Natural killer cell (primary cell): ENCODE measurements at regions not wholly inside any gene's neighbourhood (a gene's known extent, or its start where the extent isn't known, plus 50 kb on each side); places are given as distances from the start of the nearest gene placed in this dataset.

Experiments used
- ATAC-seq, 3 donors: fragments of 150-1000 bp in 2 of 3; fragments of 200-7000 bp in 1 of 3; cut with Tn5 transposase; 1 replicate in 1 of 3; 2 replicates in 2 of 3; pipeline ENCODE4 v1.10.0; 2021; ENCODE audit warnings: mild to moderate bottlenecking in 2 of 3, moderate library complexity in 2 of 3
- DNase-seq, 2 donors: peaks; one replicate each; pipeline versions ENCODE4 v3.0.0 to v3.0.0-alpha.2; 2013 to 2021; ENCODE audit warnings: mixed read lengths in 1 of 2
- H3K27ac ChIP-seq: one replicate; pipeline ENCODE4 v1.5.1; 2013; ENCODE audit warnings: mild to moderate bottlenecking, low read length
- H3K27me3 ChIP-seq: one replicate; pipeline ENCODE4 v1.6.1; 2013; ENCODE audit warnings: low read length; ENCODE audit not compliant: control insufficient read depth, insufficient read depth
- H3K36me3 ChIP-seq: one replicate; pipeline ENCODE4 v1.6.1; 2013; ENCODE audit warnings: low read length; ENCODE audit not compliant: control insufficient read depth, insufficient read depth
- H3K4me1 ChIP-seq: one replicate; pipeline ENCODE4 v1.6.1; 2013; ENCODE audit warnings: low read length; ENCODE audit not compliant: control insufficient read depth, insufficient read depth
- H3K4me3 ChIP-seq: one replicate; pipeline ENCODE4 v1.5.1; 2013; ENCODE audit warnings: low read length
- H3K9me3 ChIP-seq: one replicate; pipeline ENCODE4 v1.6.1; 2013; ENCODE audit warnings: low read length; ENCODE audit not compliant: control insufficient read depth, insufficient read depth
- H3K27ac Mint-ChIP-seq, 2 donors: one replicate each; pipeline ENCODE4 v1.8.0; 2022; ENCODE audit warnings: mild to moderate bottlenecking in 2 of 2, mixed read lengths in 2 of 2, moderate library complexity in 1 of 2
- H3K27me3 Mint-ChIP-seq, 2 donors: one replicate each; pipeline ENCODE4 v1.8.0; 2022; ENCODE audit warnings: low read depth in 2 of 2, mixed read lengths in 2 of 2
- H3K36me3 Mint-ChIP-seq: one replicate; pipeline ENCODE4 v1.8.0; 2022; ENCODE audit warnings: mixed read lengths
- H3K4me1 Mint-ChIP-seq, 2 donors: one replicate each; pipeline ENCODE4 v1.8.0; 2022; ENCODE audit warnings: mixed read lengths in 2 of 2
- H3K4me3 Mint-ChIP-seq: one replicate; pipeline ENCODE4 v1.8.0; 2022; ENCODE audit warnings: mild to moderate bottlenecking, moderate library complexity, mixed read lengths
- H3K9me3 Mint-ChIP-seq, 2 donors: one replicate each; pipeline ENCODE4 v1.8.0; 2022; ENCODE audit warnings: mixed read lengths in 2 of 2
- WGBS: methylation state at CpG from one replicate; pipeline ENCODE4 v1.1.7; 2013; ENCODE audit warnings: missing lambda C conversion rate; ENCODE audit not compliant: insufficient coverage; 5-methylcytosine and 5-hydroxymethylcytosine counted together
- intact Hi-C: fragments of 100-400 bp; cut with micrococcal nuclease; formaldehyde crosslinking; loops from one replicate; pipeline ENCODE4 v1.14.2; 2022
- TF ChIP-seq, protein P1 (sequence below): fragments of 200-600 bp; IDR thresholded peaks from one replicate; pipeline ENCODE4 v1.8.0; 2022; ENCODE audit warnings: antibody characterized with exemption

DNA sequence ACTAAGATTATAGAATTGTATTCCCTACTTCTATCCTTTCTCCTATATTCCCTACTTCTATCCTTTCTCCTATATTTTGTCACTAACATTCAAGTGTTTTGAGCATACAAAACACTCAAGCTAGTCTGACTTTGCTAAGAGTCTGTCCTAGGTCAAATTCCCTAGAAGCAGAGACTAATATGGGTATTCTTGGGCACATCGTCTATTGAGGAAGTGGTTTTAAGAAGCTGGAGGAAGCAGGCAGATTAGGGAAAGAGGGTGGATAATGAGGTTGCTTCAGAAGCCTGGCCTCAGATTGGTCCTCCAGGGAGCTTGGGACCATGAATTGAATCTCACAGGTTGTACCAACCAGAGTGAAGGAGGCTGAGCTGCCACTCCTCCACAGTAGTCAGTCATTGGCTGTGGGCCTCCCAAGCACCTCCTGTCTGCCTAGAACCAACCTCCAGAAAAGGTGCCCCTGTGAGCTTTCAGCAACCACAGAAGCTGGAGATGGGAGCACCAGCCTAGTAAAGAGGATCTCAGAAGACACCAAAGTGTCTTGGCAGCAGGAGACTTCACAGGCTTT is 295.9 kb upstream of the PHF14 start:
- Mint-ChIP-seq H3K4me1 (no peaks in the 10 kb centered on the region), H3K36me3 (no peaks in the 10 kb centered on the region), H3K27me3 (no peaks in the 10 kb centered on the region), H3K27ac (no peak overlapping the region), H3K9me3 (no peaks in the 10 kb centered on the region), H3K4me3 (no peak overlapping the region)
- 29% methylated on average over 1 of the region's 1 CpG for WGBS
- no peaks in the 10 kb centered on the region for H3K4me1 ChIP-seq
- H3K27ac ChIP-seq, result no peak overlapping the region
- no peak for DNase-seq
- no peaks in the 10 kb centered on the region for H3K27me3 ChIP-seq
- no peak for ATAC-seq
- no peaks in the 10 kb centered on the region for H3K9me3 ChIP-seq
- H3K4me3 ChIP-seq, result no peak overlapping the region
- TF ChIP-seq, protein P1, sequence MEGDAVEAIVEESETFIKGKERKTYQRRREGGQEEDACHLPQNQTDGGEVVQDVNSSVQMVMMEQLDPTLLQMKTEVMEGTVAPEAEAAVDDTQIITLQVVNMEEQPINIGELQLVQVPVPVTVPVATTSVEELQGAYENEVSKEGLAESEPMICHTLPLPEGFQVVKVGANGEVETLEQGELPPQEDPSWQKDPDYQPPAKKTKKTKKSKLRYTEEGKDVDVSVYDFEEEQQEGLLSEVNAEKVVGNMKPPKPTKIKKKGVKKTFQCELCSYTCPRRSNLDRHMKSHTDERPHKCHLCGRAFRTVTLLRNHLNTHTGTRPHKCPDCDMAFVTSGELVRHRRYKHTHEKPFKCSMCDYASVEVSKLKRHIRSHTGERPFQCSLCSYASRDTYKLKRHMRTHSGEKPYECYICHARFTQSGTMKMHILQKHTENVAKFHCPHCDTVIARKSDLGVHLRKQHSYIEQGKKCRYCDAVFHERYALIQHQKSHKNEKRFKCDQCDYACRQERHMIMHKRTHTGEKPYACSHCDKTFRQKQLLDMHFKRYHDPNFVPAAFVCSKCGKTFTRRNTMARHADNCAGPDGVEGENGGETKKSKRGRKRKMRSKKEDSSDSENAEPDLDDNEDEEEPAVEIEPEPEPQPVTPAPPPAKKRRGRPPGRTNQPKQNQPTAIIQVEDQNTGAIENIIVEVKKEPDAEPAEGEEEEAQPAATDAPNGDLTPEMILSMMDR, result no peak
- intact Hi-C loops, result no loop called here
- H3K36me3 ChIP-seq, result no peaks in the 10 kb centered on the region

DNA sequence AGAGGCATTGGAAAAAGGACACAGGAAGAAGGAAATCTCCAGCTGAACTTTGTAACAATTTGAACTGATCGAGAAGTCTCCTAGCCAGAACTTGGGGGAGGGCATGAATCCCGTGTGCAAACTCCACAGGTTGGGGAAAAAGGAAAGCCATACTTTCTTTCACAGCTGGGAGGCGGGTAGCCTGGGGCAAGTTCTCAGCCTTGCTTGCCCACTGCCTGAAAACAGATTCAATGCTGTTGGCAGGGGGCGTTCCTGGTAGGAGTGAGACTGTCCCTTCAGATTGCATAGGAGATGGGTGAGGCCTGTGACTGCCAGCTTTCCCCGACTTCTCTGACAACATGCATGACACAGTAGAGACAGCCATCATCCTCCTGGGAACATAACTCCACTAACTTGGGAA is 289.1 kb upstream of the PHF14 start:
- intact Hi-C loops, result no loop called here
- H3K4me1 ChIP-seq, result no peaks in the 10 kb centered on the region
- no peaks in the 10 kb centered on the region for H3K36me3 ChIP-seq
- Mint-ChIP-seq H3K36me3 (no peaks in the 10 kb centered on the region), H3K4me1 (no peaks in the 10 kb centered on the region), H3K27ac (no peak overlapping the region), H3K4me3 (no peak overlapping the region), H3K9me3 (peaks cover 1 to 6% of the 10 kb centered on the region in 2 donors), H3K27me3 (peaks cover 7 to 14% of the 10 kb centered on the region in 2 donors)
- DNase-seq (no peak), ATAC-seq (no peak)
- TF ChIP-seq, protein P1, result no peak
- H3K9me3 ChIP-seq, result no peaks in the 10 kb centered on the region
- no peaks in the 10 kb centered on the region for H3K27me3 ChIP-seq
- H3K27ac ChIP-seq, result no peak overlapping the region
- WGBS, result 84% methylated on average over 5 of the region's 5 CpGs
- H3K4me3 ChIP-seq, result no peak overlapping the region

DNA sequence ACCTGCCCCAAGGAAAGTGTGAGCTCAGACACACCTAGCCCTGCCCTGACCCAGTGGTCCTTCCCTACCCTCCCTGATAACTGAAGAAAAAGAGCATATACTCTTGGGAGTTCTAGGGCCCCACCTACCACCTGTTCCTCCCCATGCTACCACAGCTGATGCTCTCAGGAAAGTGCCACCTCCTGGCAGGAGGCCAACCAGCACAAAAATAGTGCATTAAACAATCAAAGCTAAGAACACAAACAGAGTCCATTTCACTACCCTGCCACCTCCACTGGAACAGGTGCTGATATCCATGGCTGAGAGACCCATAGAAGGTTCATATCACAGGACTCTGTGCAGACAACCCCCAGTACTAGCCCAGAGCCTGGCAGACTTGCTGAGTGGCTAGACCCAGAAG is 288.6 kb upstream of the PHF14 start:
- no peak overlapping the region for H3K27ac ChIP-seq
- no peaks in the 10 kb centered on the region for H3K36me3 ChIP-seq
- H3K4me3 ChIP-seq, result no peak overlapping the region
- intact Hi-C loops, result no loop called here
- no peak overlapping the region for H3K4me3 Mint-ChIP-seq
- ATAC-seq, result no peak
- peaks cover 7 to 14% of the 10 kb centered on the region in 2 donors for H3K27me3 Mint-ChIP-seq
- H3K4me1 Mint-ChIP-seq, result no peaks in the 10 kb centered on the region
- no peak for DNase-seq
- H3K9me3 Mint-ChIP-seq, result peaks cover 2 to 6% of the 10 kb centered on the region in 2 donors
- H3K27ac Mint-ChIP-seq, result no peak overlapping the region
- H3K27me3 ChIP-seq, result no peaks in the 10 kb centered on the region
- no peaks in the 10 kb centered on the region for H3K9me3 ChIP-seq
- H3K4me1 ChIP-seq, result no peaks in the 10 kb centered on the region
- TF ChIP-seq, protein P1, result no peak
- H3K36me3 Mint-ChIP-seq, result no peaks in the 10 kb centered on the region

DNA sequence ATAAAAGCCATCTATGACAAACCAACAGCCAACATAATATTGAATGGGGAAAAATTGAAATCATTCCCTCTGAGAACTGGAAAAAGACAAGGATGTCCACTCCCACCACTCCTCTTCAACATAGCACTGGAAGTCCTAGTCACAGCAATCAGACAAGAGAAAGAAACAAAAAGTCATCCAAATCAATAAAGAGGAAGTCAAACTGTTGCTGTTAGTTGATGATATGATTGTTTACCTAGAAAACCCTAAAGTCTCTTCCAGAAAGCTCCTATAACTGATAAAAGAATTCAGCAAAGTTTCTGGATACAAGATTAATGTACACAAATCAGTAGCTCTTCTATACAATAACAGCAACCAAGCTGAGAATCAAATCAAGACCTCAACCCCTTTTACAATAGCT is 285.1 kb upstream of the PHF14 start:
- Histone ChIP-seq H3K36me3 (no peaks in the 10 kb centered on the region), H3K4me1 (no peaks in the 10 kb centered on the region), H3K9me3 (no peaks in the 10 kb centered on the region), H3K4me3 (no peak overlapping the region), H3K27ac (no peak overlapping the region), H3K27me3 (no peaks in the 10 kb centered on the region)
- intact Hi-C loops, result no loop called here
- DNase-seq (no peak), ATAC-seq (no peak)
- H3K27me3 Mint-ChIP-seq, result peaks cover 7 to 14% of the 10 kb centered on the region in 2 donors
- H3K4me1 Mint-ChIP-seq, result no peaks in the 10 kb centered on the region
- H3K27ac Mint-ChIP-seq, result no peak overlapping the region
- H3K9me3 Mint-ChIP-seq, result peaks cover 2 to 9% of the 10 kb centered on the region in 2 donors
- no peaks in the 10 kb centered on the region for H3K36me3 Mint-ChIP-seq
- TF ChIP-seq, protein P1, result no peak
- H3K4me3 Mint-ChIP-seq, result no peak overlapping the region
